B cell (primary cell): ENCODE measurements at regions not wholly inside any gene's neighbourhood (a gene's known extent, or its start where the extent isn't known, plus 50 kb on each side); places are given as distances from the start of the nearest gene placed in this dataset.

Experiments used
- ATAC-seq: fragments of 200-7000 bp; cut with Tn5 transposase; one replicate; pipeline ENCODE4 v1.10.0; 2021; ENCODE audit warnings: low read depth, mild to moderate bottlenecking, moderate number of reproducible peaks, moderate library complexity
- CTCF ChIA-PET: fragments of 350-600 bp; sonication (Branson Sonifier 250); formaldehyde crosslinking; loops from one replicate; lab custom pipeline; 2021; ENCODE audit warnings: antibody characterized with exemption, inconsistent platforms; lab: Charles Lee
- POLR2A ChIA-PET: fragments of 350-600 bp; sonication (Branson Sonifier 250); formaldehyde crosslinking; loops from one replicate; lab custom pipeline; 2021; ENCODE audit warnings: antibody characterized with exemption; lab: Charles Lee
- DNase-seq: peaks from one replicate; pipeline ENCODE4 v3.0.0; 2013
- H2AFZ ChIP-seq: 2 replicates; pipeline ENCODE4 v1.6.1; 2012; ENCODE audit warnings: mild to moderate bottlenecking, low read depth, low read length; ENCODE audit not compliant: insufficient read depth, poor library complexity, severe bottlenecking
- H3K27ac ChIP-seq, 2 donors: 1 replicate in 1 of 2; 2 replicates in 1 of 2; pipeline ENCODE4 v1.5.1; 2012 to 2013; ENCODE audit warnings: low read length in 2 of 2, mild to moderate bottlenecking in 2 of 2, moderate library complexity in 1 of 2
- H3K27me3 ChIP-seq, 4 experiments: fragments of 200-600 bp in 1 of 4; sonication (generic) in 1 of 4; replicated peaks in 1 of 4; 1 replicate in 2 of 4; 2 replicates in 2 of 4; pipeline versions ENCODE4 v1.6.1 to v1.7.0; 2013 to 2016; ENCODE audit warnings: low read length in 3 of 4, mild to moderate bottlenecking in 2 of 4, mixed read lengths in 1 of 4, moderate library complexity in 1 of 4; ENCODE audit not compliant: insufficient read depth in 4 of 4, control insufficient read depth in 3 of 4; ENCODE audit errors: control extremely low read depth in 1 of 4
- H3K36me3 ChIP-seq, 2 experiments: replicated peaks in 1 of 2; 1 replicate in 1 of 2; 2 replicates in 1 of 2; pipeline versions ENCODE4 v1.6.1 to v1.7.1; 2013; ENCODE audit warnings: low read length in 1 of 2; ENCODE audit not compliant: insufficient read depth in 2 of 2, control insufficient read depth in 1 of 2; ENCODE audit errors: control extremely low read depth in 1 of 2, extremely low read depth in 1 of 2
- H3K4me1 ChIP-seq, 2 donors: fragments of 200-600 bp in 1 of 2; sonication (generic) in 1 of 2; 1 replicate in 1 of 2; 2 replicates in 1 of 2; pipeline versions ENCODE4 v1.5.1 to v1.6.1; 2013 to 2017; ENCODE audit warnings: low read length in 2 of 2; ENCODE audit not compliant: control insufficient read depth in 2 of 2, insufficient read depth in 2 of 2
- H3K4me2 ChIP-seq: replicated peaks from 2 replicates; pipeline ENCODE3; 2012; ENCODE audit warnings: mild to moderate bottlenecking, low read depth, low read length; ENCODE audit not compliant: poor library complexity, severe bottlenecking
- H3K4me3 ChIP-seq, 5 experiments: fragments of 200-600 bp in 1 of 5; sonication (generic) in 1 of 5; 1 replicate in 3 of 5; 2 replicates in 2 of 5; pipeline versions ENCODE4 v1.5.1 to v1.7.0; 2011 to 2016; ENCODE audit warnings: low read length in 4 of 5, mild to moderate bottlenecking in 4 of 5, low read depth in 2 of 5, control low read depth in 1 of 5, moderate library complexity in 1 of 5; ENCODE audit not compliant: insufficient read depth in 1 of 5; ENCODE audit errors: control extremely low read depth in 1 of 5, extremely low read depth in 1 of 5
- H3K79me2 ChIP-seq: fragments of 200-600 bp; sonication (generic); one replicate; pipeline ENCODE4 v1.6.0; 2016; ENCODE audit warnings: low read length; ENCODE audit not compliant: control insufficient read depth, insufficient read depth
- H3K9ac ChIP-seq: fragments of 200-600 bp; sonication (generic); 2 replicates; pipeline ENCODE4 v1.6.1; 2017; ENCODE audit warnings: mild to moderate bottlenecking, low read length, moderate library complexity
- H3K9me3 ChIP-seq, 3 donors: one replicate each; pipeline versions ENCODE4 v1.6.1 to v1.7.1; 2013; ENCODE audit warnings: low read length in 2 of 3; ENCODE audit not compliant: control insufficient read depth in 2 of 3, insufficient read depth in 1 of 3; ENCODE audit errors: control extremely low read depth in 1 of 3
- H4K20me1 ChIP-seq: 2 replicates; pipeline ENCODE4 v1.6.0; 2012; ENCODE audit warnings: mild to moderate bottlenecking, low read length; ENCODE audit not compliant: insufficient read depth, control insufficient read depth, poor library complexity, severe bottlenecking
- H3K27ac Mint-ChIP-seq: one replicate; pipeline ENCODE4 v1.8.0; 2021; ENCODE audit warnings: mixed read lengths
- H3K27me3 Mint-ChIP-seq: one replicate; pipeline ENCODE4 v1.8.0; 2021; ENCODE audit warnings: mixed read lengths
- H3K4me1 Mint-ChIP-seq: one replicate; pipeline ENCODE4 v1.8.0; 2021; ENCODE audit warnings: mixed read lengths
- H3K4me3 Mint-ChIP-seq: one replicate; pipeline ENCODE4 v1.8.0; 2021; ENCODE audit warnings: mixed read lengths
- H3K9me3 Mint-ChIP-seq: one replicate; pipeline ENCODE4 v1.8.0; 2022; ENCODE audit warnings: mixed read lengths; ENCODE audit not compliant: insufficient read depth
- CTCF ChIP-seq: fragments of 200-600 bp; IDR thresholded peaks from one replicate; pipeline ENCODE4 v1.8.0; 2022; ENCODE audit warnings: antibody characterized with exemption, mild to moderate bottlenecking
- EZH2 ChIP-seq: IDR thresholded peaks from 2 replicates; pipeline ENCODE4 v1.6.1; 2012; ENCODE audit warnings: borderline replicate concordance, low read depth, mild to moderate bottlenecking, moderate library complexity, low read length; ENCODE audit not compliant: insufficient read depth, poor library complexity, severe bottlenecking
- WGBS: methylation state at CpG from one replicate; pipeline ENCODE4 v1.1.5; 2013; ENCODE audit warnings: missing lambda C conversion rate; ENCODE audit not compliant: insufficient coverage; 5-methylcytosine and 5-hydroxymethylcytosine counted together
- intact Hi-C: fragments of 100-400 bp; cut with micrococcal nuclease; formaldehyde crosslinking; loops from one replicate; pipeline ENCODE4 v1.10.0; 2022

DNA sequence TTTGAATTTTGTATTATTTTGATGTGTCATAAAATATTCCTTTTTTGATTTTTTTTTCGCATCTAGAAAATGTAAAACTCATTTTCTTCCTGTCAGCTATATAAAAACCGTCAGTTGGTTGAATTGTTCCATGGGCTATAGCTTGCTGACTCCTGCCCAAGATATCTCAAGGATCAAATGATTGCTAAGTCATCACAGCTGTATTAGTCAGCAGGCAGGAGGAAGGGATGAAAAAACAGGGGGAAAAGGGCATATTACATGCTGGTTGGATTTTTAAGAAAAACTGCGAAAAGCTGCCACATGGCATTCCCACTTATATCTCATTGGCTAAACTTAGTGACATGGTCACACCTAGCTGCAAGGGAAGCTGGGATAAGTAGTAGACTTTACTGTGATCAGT lies 569.9 kb downstream of the BCKDHB start:
- no peaks in the 10 kb centered on the region for H3K79me2 ChIP-seq
- no peaks in the 10 kb centered on the region for H3K4me1 ChIP-seq
- H3K27me3 ChIP-seq = no peaks in the 10 kb centered on the region
- WGBS = no CpG with 5 or more reads among the region's 3 CpGs
- H3K27ac Mint-ChIP-seq = no peak overlapping the region
- intact Hi-C loops = no loop called here
- no peak overlapping the region for H3K4me2 ChIP-seq
- H3K9me3 Mint-ChIP-seq = peaks cover 2% of the 10 kb centered on the region
- no peak overlapping the region for H2AFZ ChIP-seq
- H3K27ac ChIP-seq = no peak overlapping the region
- DNase-seq (no peak), ATAC-seq (no peak)
- no peak overlapping the region for H3K4me3 Mint-ChIP-seq
- H4K20me1 ChIP-seq = no peaks in the 10 kb centered on the region
- H3K36me3 ChIP-seq = no peaks in the 10 kb centered on the region
- H3K9me3 ChIP-seq = no peaks in the 10 kb centered on the region
- no peak overlapping the region for H3K9ac ChIP-seq
- H3K4me1 Mint-ChIP-seq = no peaks in the 10 kb centered on the region
- TF ChIP-seq CTCF = no peak
- TF ChIP-seq EZH2 = no peak
- ChIA-PET CTCF (no interaction called here), POLR2A (no interaction called here)
- no peak overlapping the region for H3K4me3 ChIP-seq
- no peaks in the 10 kb centered on the region for H3K27me3 Mint-ChIP-seq

DNA sequence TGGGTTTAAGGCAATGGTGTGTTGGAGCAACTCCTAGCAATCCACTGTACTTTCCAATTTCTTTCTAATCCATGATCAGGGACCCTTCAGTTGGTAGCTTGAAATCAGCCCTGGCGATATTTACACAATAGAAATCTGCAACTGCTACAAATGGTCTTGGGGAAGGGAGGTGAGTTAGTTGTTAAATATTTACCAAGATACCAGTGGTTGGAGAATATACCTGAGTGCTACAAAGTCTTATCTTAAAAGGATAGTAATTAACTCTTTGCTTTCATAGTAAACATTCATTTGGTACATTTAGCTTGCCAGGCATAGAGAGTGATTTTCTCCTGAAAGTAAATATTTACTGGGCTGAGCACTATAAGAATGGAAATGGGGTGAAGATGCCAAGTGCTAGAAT lies 568.2 kb downstream of the BCKDHB start:
- Histone ChIP-seq H3K79me2 (no peaks in the 10 kb centered on the region), H2AFZ (no peak overlapping the region), H3K4me2 (no peak overlapping the region), H3K4me3 (no peak overlapping the region), H3K9ac (no peak overlapping the region), H3K27me3 (no peaks in the 10 kb centered on the region), H3K27ac (no peak overlapping the region), H3K9me3 (no peaks in the 10 kb centered on the region), H4K20me1 (no peaks in the 10 kb centered on the region), H3K36me3 (no peaks in the 10 kb centered on the region), H3K4me1 (no peaks in the 10 kb centered on the region)
- H3K9me3 Mint-ChIP-seq = peaks cover 2% of the 10 kb centered on the region
- WGBS = no CpG with 5 or more reads among the region's 1 CpG
- H3K4me3 Mint-ChIP-seq = no peak overlapping the region
- DNase-seq (no peak), ATAC-seq (no peak)
- TF ChIP-seq CTCF (no peak), EZH2 (no peak)
- H3K4me1 Mint-ChIP-seq = no peaks in the 10 kb centered on the region
- intact Hi-C loops = no loop called here
- no peak overlapping the region for H3K27ac Mint-ChIP-seq
- H3K27me3 Mint-ChIP-seq = no peaks in the 10 kb centered on the region
- CTCF ChIA-PET = no interaction called here
- POLR2A ChIA-PET = no interaction called here
